ENCODE measurements at regions not wholly inside any gene's neighbourhood (a gene's known extent, or its start where the extent isn't known, plus 50 kb on each side); places are given as distances from the start of the nearest gene placed in this dataset.

DNA sequence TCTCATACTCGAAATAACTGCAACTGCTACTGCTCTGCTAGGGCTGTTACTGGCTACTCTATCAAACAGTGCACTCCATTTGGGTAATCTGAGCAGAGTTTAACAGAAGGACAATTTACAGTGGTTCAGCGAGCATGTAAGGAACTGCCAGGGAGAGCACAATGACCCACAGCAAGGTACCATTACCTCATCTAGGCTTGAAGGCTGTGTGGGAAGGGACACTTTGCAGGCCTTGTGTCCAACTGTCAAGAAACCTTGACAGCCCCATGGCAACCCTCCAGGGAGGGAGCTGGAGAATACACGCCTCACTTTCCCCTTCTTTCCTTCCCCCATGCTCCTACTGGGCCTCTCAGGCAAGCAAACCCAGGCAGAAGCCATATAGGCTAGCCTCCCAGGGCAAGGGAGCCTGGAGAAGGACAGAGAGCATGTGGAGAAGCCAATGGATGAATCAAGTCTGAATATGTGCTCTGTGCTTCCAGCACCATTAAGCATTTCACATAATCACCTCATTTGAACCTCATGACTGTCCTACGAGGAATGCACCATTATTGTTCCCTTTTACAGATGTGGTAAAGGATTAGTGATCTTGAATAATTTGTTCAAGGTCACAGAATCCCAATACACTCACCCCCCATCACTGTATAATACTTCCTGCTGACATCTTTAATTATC lies 49.9 kb upstream of the JAK2 start:
- Histone ChIP-seq H3K79me2 (ENCODE audit: low read depth) (no peaks in the 10 kb centered on the region), H3K4me1 (peaks cover 18% of the 10 kb centered on the region), H4K20me1 (ENCODE audit: low read depth) (peaks cover 8% of the 10 kb centered on the region), H3K4me2 (peak overlapping the region; percentile 57), H3K9me3 (ENCODE audit: low read depth) (no peaks in the 10 kb centered on the region), H3K9ac (no peak overlapping the region), H3K27me3 (no peaks in the 10 kb centered on the region), H3K27ac (no peak overlapping the region), H3K4me3 (no peak overlapping the region), H3F3A (ENCODE audit: low read depth) (peaks cover 12% of the 10 kb centered on the region), H2AFZ (replicated peaks) (no peak overlapping the region), H3K36me3 (no peaks in the 10 kb centered on the region)
- no peak overlapping the region for H3K4me3 Mint-ChIP-seq
- no peak for TF ChIP-seq EZH2phosphoT487 (IDR thresholded peaks at IDR 0.05)
- TF ChIP-seq EZH2 (IDR thresholded peaks at IDR 0.05), result no peak
- TF ChIP-seq, protein P1, sequence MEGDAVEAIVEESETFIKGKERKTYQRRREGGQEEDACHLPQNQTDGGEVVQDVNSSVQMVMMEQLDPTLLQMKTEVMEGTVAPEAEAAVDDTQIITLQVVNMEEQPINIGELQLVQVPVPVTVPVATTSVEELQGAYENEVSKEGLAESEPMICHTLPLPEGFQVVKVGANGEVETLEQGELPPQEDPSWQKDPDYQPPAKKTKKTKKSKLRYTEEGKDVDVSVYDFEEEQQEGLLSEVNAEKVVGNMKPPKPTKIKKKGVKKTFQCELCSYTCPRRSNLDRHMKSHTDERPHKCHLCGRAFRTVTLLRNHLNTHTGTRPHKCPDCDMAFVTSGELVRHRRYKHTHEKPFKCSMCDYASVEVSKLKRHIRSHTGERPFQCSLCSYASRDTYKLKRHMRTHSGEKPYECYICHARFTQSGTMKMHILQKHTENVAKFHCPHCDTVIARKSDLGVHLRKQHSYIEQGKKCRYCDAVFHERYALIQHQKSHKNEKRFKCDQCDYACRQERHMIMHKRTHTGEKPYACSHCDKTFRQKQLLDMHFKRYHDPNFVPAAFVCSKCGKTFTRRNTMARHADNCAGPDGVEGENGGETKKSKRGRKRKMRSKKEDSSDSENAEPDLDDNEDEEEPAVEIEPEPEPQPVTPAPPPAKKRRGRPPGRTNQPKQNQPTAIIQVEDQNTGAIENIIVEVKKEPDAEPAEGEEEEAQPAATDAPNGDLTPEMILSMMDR (IDR thresholded peaks at IDR 0.05), result no peak
- peaks cover 8% of the 10 kb centered on the region for H3K27me3 Mint-ChIP-seq (ENCODE audit: insufficient read depth, low read depth)
- peaks cover 21% of the 10 kb centered on the region for H3K4me1 Mint-ChIP-seq
- no peak overlapping the region for H3K27ac Mint-ChIP-seq
- peak; percentile 77 for DNase-seq (ENCODE audit: low spot score)
- H3K36me3 Mint-ChIP-seq, result no peaks in the 10 kb centered on the region
- H3K9me3 Mint-ChIP-seq, result no peaks in the 10 kb centered on the region

All from neural progenitor cell (in vitro differentiated cells).